Psoas muscle (tissue), 7 donors: ENCODE measurements at regions not wholly inside any gene's neighbourhood (a gene's known extent, or its start where the extent isn't known, plus 50 kb on each side); places are given as distances from the start of the nearest gene placed in this dataset.

ENCODE experiments used
- ATAC-seq, 4 donors: fragments of 200-7000 bp; cut with Tn5 transposase; one replicate each; pipeline ENCODE4 v1.9.1; 2020; ENCODE audit warnings: moderate library complexity in 3 of 4, mild to moderate bottlenecking in 2 of 4
- DNase-seq, 2 donors: peaks; one replicate each; pipeline ENCODE4 v3.0.0-alpha.2; 2020
- H3K27ac ChIP-seq: fragments of 200-600 bp; one replicate; pipeline ENCODE4 v1.8.0; 2022
- H3K27me3 ChIP-seq, 3 donors: fragments of 200-600 bp in 1 of 3; one replicate each; pipeline versions ENCODE4 v1.6.1 to v1.8.0; 2013 to 2022; ENCODE audit warnings: low read length in 2 of 3, mild to moderate bottlenecking in 2 of 3, moderate library complexity in 1 of 3; ENCODE audit not compliant: insufficient read depth in 3 of 3
- H3K36me3 ChIP-seq, 2 donors: fragments of 200-600 bp in 1 of 2; one replicate each; pipeline versions ENCODE4 v1.6.1 to v1.8.0; 2013 to 2022; ENCODE audit warnings: low read depth in 1 of 2, mild to moderate bottlenecking in 1 of 2, moderate library complexity in 1 of 2; ENCODE audit not compliant: insufficient read depth in 1 of 2
- H3K4me1 ChIP-seq: fragments of 200-600 bp; one replicate; pipeline ENCODE4 v1.8.0; 2022
- H3K4me3 ChIP-seq: fragments of 200-600 bp; one replicate; pipeline ENCODE4 v1.8.0; 2022; ENCODE audit warnings: mild to moderate bottlenecking
- H3K9me3 ChIP-seq: fragments of 200-600 bp; one replicate; pipeline ENCODE4 v1.8.0; 2022
- WGBS, 3 donors: extraction: QIAGEN DNeasy Blood & Tissue Kit; methylation state at CpG; one replicate each; pipeline versions ENCODE4 v1.1.6 to v1.1.7; 2013; 5-methylcytosine and 5-hydroxymethylcytosine counted together
- intact Hi-C, 2 donors: fragments of 100-400 bp; cut with DNase I; formaldehyde crosslinking; loops; one replicate each; pipeline versions ENCODE4 v1.11.0 to v1.14.2; 2022
- TF ChIP-seq, protein P1 (sequence below): fragments of 200-600 bp; IDR thresholded peaks from one replicate; pipeline ENCODE4 v1.8.0; 2022; ENCODE audit warnings: antibody characterized with exemption
- donor health status: healthy with polysubstance abuse.
- donor health status: DM: no; HTN: no; CAD: no; lungs with moderate emphysema.
- donor health status: Bipolar disorder and iron deficiency.
- donor health status: healthy.
- donor health status: DM: yes; HTN: yes; CAD: no.
- donor health status: DM: no; HTN: no; CAD: no.
- donor health status: DM: yes; HTN: yes; CAD: no.

DNA sequence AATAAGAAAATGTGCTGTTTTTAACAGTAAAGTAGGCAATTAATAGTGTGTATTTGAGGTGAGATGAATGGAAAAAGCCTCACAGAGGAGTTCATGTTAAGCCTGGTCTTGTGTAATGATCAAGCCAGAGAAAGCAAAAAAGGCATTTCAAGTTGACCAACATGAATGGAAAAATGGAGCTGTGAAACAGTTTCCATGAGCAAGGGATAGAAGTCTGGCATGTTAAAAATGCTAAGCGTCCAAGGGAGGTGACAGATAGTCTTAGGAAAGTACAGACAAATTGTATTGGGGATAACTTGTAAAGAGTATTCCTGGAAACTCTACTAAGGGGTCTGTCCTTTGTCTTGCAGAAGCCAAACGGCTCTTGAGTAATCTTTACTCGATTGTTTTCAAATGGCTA lies 506.8 kb upstream of the ATXN8OS start:
- Histone ChIP-seq H3K36me3 (no peaks in the 10 kb centered on the region), H3K27me3 (no peaks in the 10 kb centered on the region), H3K4me1 (no peaks in the 10 kb centered on the region), H3K27ac (no peak overlapping the region), H3K9me3 (no peaks in the 10 kb centered on the region), H3K4me3 (no peak overlapping the region)
- DNase-seq (no peak), ATAC-seq (no peak)
- 76 to 81% (median 78%) methylated on average over 3 of the region's 3 CpGs for WGBS, 3 donors
- TF ChIP-seq, protein P1, sequence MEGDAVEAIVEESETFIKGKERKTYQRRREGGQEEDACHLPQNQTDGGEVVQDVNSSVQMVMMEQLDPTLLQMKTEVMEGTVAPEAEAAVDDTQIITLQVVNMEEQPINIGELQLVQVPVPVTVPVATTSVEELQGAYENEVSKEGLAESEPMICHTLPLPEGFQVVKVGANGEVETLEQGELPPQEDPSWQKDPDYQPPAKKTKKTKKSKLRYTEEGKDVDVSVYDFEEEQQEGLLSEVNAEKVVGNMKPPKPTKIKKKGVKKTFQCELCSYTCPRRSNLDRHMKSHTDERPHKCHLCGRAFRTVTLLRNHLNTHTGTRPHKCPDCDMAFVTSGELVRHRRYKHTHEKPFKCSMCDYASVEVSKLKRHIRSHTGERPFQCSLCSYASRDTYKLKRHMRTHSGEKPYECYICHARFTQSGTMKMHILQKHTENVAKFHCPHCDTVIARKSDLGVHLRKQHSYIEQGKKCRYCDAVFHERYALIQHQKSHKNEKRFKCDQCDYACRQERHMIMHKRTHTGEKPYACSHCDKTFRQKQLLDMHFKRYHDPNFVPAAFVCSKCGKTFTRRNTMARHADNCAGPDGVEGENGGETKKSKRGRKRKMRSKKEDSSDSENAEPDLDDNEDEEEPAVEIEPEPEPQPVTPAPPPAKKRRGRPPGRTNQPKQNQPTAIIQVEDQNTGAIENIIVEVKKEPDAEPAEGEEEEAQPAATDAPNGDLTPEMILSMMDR, result no peak
- intact Hi-C loops, result no loop called here

- no peaks in the 10 kb centered on the region for H3K36me3 ChIP-seq
- H3K9me3 ChIP-seq, result no peaks in the 10 kb centered on the region
- DNase-seq (no peak), ATAC-seq (no peak)
- TF ChIP-seq, protein P1, result no peak
- H3K4me3 ChIP-seq, result no peak overlapping the region
- no peaks in the 10 kb centered on the region for H3K27me3 ChIP-seq
- no peaks in the 10 kb centered on the region for H3K4me1 ChIP-seq
- WGBS, 3 donors, result 88 to 97% (median 93%) methylated on average over 5 of the region's 5 CpGs
- intact Hi-C loops, result no loop called here
- no peak overlapping the region for H3K27ac ChIP-seq
Measured at GRCh38 chr13:69597088-69597487, 510.5 kb upstream of the ATXN8OS start.

DNA sequence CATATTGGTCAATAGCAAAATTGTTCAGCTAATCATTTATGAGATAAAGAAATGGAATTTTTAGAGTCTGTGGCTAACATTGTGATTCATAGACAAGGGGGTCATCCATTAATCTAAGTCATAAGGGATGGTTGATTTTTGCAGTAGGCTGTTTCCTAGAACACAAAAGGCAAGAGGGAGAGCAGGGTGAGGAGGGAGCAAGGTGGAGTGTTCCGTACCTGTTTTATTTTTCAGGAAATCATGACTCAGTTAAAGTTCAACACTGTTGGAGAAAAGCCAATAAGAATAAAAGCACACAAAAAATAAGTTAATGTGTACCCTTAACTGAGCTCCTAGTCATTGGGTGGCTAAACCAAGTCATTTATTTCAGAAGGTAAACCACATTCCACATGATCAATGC lies 512.4 kb upstream of the ATXN8OS start:
- Histone ChIP-seq H3K27me3 (peaks cover 0 to 1% (median 0%) of the 10 kb centered on the region in 3 donors), H3K36me3 (no peaks in the 10 kb centered on the region), H3K9me3 (no peaks in the 10 kb centered on the region), H3K27ac (no peak overlapping the region), H3K4me3 (no peak overlapping the region), H3K4me1 (no peaks in the 10 kb centered on the region)
- no peak for ATAC-seq
- WGBS, 3 donors, result 69 to 82% (median 77%) methylated on average over 1 of the region's 1 CpG
- no peak for DNase-seq
- intact Hi-C loops, result no loop called here
- TF ChIP-seq, protein P1, result no peak

DNA sequence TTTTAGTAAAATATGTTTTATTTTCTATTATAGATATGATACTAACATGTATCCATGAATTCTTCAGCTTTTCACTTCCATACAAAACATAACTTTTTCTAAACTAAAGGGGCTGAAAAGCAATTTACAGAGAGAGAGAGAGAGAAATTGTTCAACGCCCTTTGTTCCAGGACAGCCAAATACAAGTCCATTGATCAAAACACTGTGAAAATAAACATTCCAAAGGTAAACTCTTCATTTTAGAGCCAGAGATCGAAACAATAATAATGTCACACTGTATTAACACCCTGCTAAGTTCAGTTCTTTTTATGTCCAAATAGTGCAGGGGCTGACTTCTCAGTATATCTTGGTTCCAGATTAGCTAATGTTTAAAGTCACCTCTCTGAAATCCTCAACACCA lies 516.2 kb upstream of the ATXN8OS start:
- Histone ChIP-seq H3K27ac (no peak overlapping the region), H3K9me3 (no peaks in the 10 kb centered on the region), H3K27me3 (peaks cover 0 to 1% (median 0%) of the 10 kb centered on the region in 3 donors), H3K36me3 (no peaks in the 10 kb centered on the region), H3K4me3 (no peak overlapping the region), H3K4me1 (no peaks in the 10 kb centered on the region)
- DNase-seq (no peak), ATAC-seq (no peak)
- intact Hi-C loops, result no loop called here
- TF ChIP-seq, protein P1, result no peak
- WGBS, 3 donors, result 64 to 70% (median 65%) methylated on average over 2 of the region's 2 CpGs

DNA sequence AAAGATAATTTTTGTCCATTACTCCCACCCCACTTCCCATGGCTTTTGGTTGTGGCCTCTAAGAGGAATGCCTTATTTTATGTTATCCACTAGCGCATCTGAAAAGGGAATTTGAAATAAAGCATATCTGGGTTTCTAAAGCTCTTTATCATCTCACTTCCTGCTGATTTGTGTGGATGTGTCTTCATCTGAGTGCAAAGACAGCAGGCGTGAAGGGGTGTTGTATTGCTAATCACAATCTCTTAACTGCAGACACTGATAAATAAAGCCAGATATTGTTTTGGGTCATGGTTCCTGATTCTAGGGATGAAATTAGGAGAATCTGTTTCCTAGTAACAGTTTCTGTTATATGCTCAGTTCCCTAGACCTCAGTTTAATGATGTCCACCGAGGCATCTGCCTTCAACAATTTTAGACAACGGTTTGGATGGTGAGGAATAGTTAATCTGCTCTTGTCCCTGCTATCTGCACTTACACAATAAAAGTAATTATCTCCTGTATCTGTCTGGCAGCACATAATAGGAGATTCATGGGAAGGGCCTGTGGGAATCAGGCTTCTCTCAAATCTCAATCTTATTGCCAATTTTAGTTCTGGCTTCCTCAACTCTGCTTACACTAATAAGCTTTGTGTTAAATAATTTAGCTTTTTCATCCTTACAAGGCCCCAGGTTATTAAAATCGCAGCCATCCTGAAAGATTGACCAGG lies 517.9 kb upstream of the ATXN8OS start:
- Histone ChIP-seq H3K4me1 (no peaks in the 10 kb centered on the region), H3K27ac (no peak overlapping the region), H3K36me3 (no peaks in the 10 kb centered on the region), H3K27me3 (peaks cover 0 to 1% (median 0%) of the 10 kb centered on the region in 3 donors), H3K9me3 (no peaks in the 10 kb centered on the region), H3K4me3 (no peak overlapping the region)
- intact Hi-C loops, result no loop called here
- no peak for ATAC-seq
- no peak for DNase-seq
- 81 to 86% (median 84%) methylated on average over 5 of the region's 5 CpGs for WGBS, 3 donors
- TF ChIP-seq, protein P1, result no peak
